Calu3 (cell line): ENCODE measurements at regions not wholly inside any gene's neighbourhood (a gene's known extent, or its start where the extent isn't known, plus 50 kb on each side); places are given as distances from the start of the nearest gene placed in this dataset.

Experiments used
- BruUV-seq: library from RNA; stranded (reverse); fragments of 400-500 nt; replicated peaks from 2 replicates; lab custom pipeline; 2021; lab: Mats Ljungman, UMichigan
- CTCF ChIA-PET: fragments of 300-600 bp; sonication (Branson Sonifier 250); formaldehyde crosslinking; loops from one replicate; lab custom pipeline; 2022; ENCODE audit warnings: antibody characterized with exemption; lab: Charles Lee
- DNase-seq: peaks from one replicate; pipeline ENCODE4 v3.0.0; 2022
- H3K27ac Mint-ChIP-seq: one replicate; pipeline ENCODE4 v1.8.0; 2022; ENCODE audit warnings: mixed read lengths; ENCODE audit not compliant: unreplicated experiment
- H3K27me3 Mint-ChIP-seq: one replicate; pipeline ENCODE4 v1.8.0; 2022; ENCODE audit warnings: mixed read lengths; ENCODE audit not compliant: unreplicated experiment
- H3K36me3 Mint-ChIP-seq: one replicate; pipeline ENCODE4 v1.8.0; 2022; ENCODE audit warnings: mild to moderate bottlenecking, moderate library complexity, mixed read lengths; ENCODE audit not compliant: insufficient read depth, unreplicated experiment
- H3K4me1 Mint-ChIP-seq: one replicate; pipeline ENCODE4 v1.8.0; 2022; ENCODE audit warnings: mild to moderate bottlenecking, low read depth, mixed read lengths; ENCODE audit not compliant: unreplicated experiment
- H3K4me3 Mint-ChIP-seq: one replicate; pipeline ENCODE4 v1.8.0; 2022; ENCODE audit warnings: mild to moderate bottlenecking, low read depth, moderate library complexity, mixed read lengths; ENCODE audit not compliant: unreplicated experiment
- H3K9me3 Mint-ChIP-seq: one replicate; pipeline ENCODE4 v1.8.0; 2022; ENCODE audit warnings: low read depth, mixed read lengths; ENCODE audit not compliant: unreplicated experiment
- CTCF ChIP-seq: fragments of 200-600 bp; IDR thresholded peaks from one replicate; pipeline ENCODE4 v1.8.0; 2022; ENCODE audit warnings: antibody characterized with exemption; ENCODE audit not compliant: unreplicated experiment
- intact Hi-C: fragments of 100-400 bp; cut with micrococcal nuclease; formaldehyde crosslinking; loops from one replicate; pipeline ENCODE4 v1.10.0; 2022; ENCODE audit not compliant: unreplicated experiment

GRCh38 chr2:83747141-83747540 is 711.9 kb downstream of the SUCLG1 start:
- BruUV-seq, result no TSS peak

GRCh38 chr2:83744855-83745254 is 714.2 kb downstream of the SUCLG1 start:
- no peak for DNase-seq
- Mint-ChIP-seq H3K4me3 (no peak overlapping the region), H3K9me3 (peaks cover 13% of the 10 kb centered on the region), H3K4me1 (no peaks in the 10 kb centered on the region), H3K27ac (no peak overlapping the region), H3K36me3 (no peaks in the 10 kb centered on the region), H3K27me3 (no peaks in the 10 kb centered on the region)
- CTCF ChIA-PET, result no interaction called here
- no TSS peak for BruUV-seq
- intact Hi-C loops, result no loop called here
- no peak for TF ChIP-seq CTCF

More at GRCh38 chr2:83747141-83747540, 711.9 kb downstream of the SUCLG1 start:
- no peak overlapping the region for H3K4me3 Mint-ChIP-seq
- peaks cover 8% of the 10 kb centered on the region for H3K9me3 Mint-ChIP-seq
- H3K36me3 Mint-ChIP-seq, result no peaks in the 10 kb centered on the region
- no peak for DNase-seq
- no peak overlapping the region for H3K27ac Mint-ChIP-seq
- intact Hi-C loops, result no loop called here
- CTCF ChIA-PET, result no interaction called here
- no peak for TF ChIP-seq CTCF
- H3K4me1 Mint-ChIP-seq, result no peaks in the 10 kb centered on the region
- no peaks in the 10 kb centered on the region for H3K27me3 Mint-ChIP-seq

- intact Hi-C loops, result no loop called here
- H3K4me3 Mint-ChIP-seq, result no peak overlapping the region
- no peaks in the 10 kb centered on the region for H3K27me3 Mint-ChIP-seq
- DNase-seq, result no peak
- H3K36me3 Mint-ChIP-seq, result no peaks in the 10 kb centered on the region
- H3K9me3 Mint-ChIP-seq, result peaks cover 13% of the 10 kb centered on the region
- no peaks in the 10 kb centered on the region for H3K4me1 Mint-ChIP-seq
- H3K27ac Mint-ChIP-seq, result no peak overlapping the region
- CTCF ChIA-PET, result no interaction called here
- BruUV-seq, result no TSS peak
- TF ChIP-seq CTCF, result no peak
Measured at GRCh38 chr2:83742117-83742782, 716.8 kb downstream of the SUCLG1 start.

DNA sequence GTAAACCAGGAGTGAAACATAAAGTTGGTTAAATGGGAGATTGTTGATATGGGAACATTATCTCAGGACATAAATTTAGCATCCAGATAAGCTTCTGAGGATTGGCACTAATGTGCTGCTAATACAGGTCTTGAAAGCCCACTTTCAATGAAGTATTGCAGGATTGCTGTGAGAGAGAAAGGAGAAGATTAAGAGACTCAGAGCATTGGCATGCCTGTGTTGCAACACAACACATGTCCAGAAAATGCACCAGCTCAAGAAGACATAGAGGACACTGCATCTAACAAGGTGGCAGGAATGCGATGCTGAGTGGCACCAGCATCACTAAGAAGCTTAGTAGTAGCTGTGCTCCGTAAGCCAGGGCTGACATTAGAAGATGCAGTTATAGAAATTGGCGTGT is 728.9 kb downstream of the SUCLG1 start:
- H3K4me1 Mint-ChIP-seq, result no peaks in the 10 kb centered on the region
- TF ChIP-seq CTCF, result no peak
- no TSS peak for BruUV-seq
- H3K9me3 Mint-ChIP-seq, result peaks cover 33% of the 10 kb centered on the region
- H3K27ac Mint-ChIP-seq, result no peak overlapping the region
- CTCF ChIA-PET, result no interaction called here
- no peak for DNase-seq
- H3K4me3 Mint-ChIP-seq, result no peak overlapping the region
- no peaks in the 10 kb centered on the region for H3K36me3 Mint-ChIP-seq
- intact Hi-C loops, result no loop called here
- H3K27me3 Mint-ChIP-seq, result no peaks in the 10 kb centered on the region
